ENCODE measurements at regions not wholly inside any gene's neighbourhood (a gene's known extent, or its start where the extent isn't known, plus 50 kb on each side); places are given as distances from the start of the nearest gene placed in this dataset.
A peak's percentile ranks its signal among the peaks of the same experiment; 100 is the strongest.

DNA sequence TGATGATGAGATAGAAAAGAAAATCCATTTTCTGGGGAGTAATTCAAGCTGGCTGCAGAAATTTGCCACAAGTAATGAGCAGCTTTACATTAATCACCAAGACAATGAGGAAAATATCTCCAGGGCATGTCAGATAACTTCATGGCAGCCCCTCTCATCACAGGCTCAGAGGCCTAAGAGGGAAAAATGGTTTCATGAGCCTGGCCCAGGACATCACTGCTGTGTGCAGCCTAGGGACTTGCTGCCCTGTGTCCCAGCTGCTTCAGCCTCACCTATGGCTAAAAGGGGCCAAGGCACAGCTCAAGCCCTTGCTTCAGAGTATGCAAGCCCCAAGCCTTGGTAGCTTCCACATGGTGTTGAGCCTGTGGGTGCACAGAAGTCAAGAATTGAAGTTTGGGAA is 161.7 kb downstream of the OPA1 start:
- H3K36me3 ChIP-seq (ENCODE audit: control insufficient read depth in 5 of 5, insufficient read depth in 5 of 5, low read length in 5 of 5), result no peaks in the 10 kb centered on the region
- H3K9me3 ChIP-seq (ENCODE audit: control insufficient read depth in 5 of 5, low read length in 5 of 5), result peaks cover 8 to 21% (median 17%) of the 10 kb centered on the region in 5 donors
- no peaks in the 10 kb centered on the region for H3K4me1 ChIP-seq (ENCODE audit: control insufficient read depth in 5 of 5, insufficient read depth in 5 of 5, low read length in 5 of 5)
- no peak overlapping the region for H3K4me3 ChIP-seq (ENCODE audit: low read depth in 1 of 5, low read length in 5 of 5)
- H3K27ac ChIP-seq (ENCODE audit: low read depth, low read length), result no peak overlapping the region
- no peaks in the 10 kb centered on the region for H3K27me3 ChIP-seq (ENCODE audit: control insufficient read depth in 5 of 5, insufficient read depth in 4 of 5, low read length in 5 of 5)
- H3K9ac ChIP-seq (ENCODE audit: low read length in 5 of 5), result no peak overlapping the region

DNA sequence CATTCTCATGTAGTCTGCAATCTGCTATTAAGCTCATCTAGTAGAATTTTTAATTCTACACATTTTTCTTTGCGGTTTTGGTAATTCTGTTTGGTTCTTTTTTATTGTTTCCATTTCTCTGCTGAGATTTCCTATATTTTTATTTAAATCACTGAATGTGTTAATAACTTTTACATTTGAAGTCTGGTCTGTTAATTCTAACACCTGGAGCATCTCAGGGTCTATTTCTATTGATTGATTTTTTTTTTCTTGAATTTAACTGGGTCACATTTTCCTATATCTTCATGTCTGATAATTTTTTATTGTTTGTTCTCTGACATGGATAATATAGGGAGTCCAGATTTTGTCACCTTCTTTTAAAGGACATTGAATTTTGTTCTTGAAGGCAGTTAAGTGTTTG is 163.5 kb downstream of the OPA1 start:
- Histone ChIP-seq H3K9ac (ENCODE audit: low read length in 5 of 5) (no peak overlapping the region), H3K27me3 (ENCODE audit: control insufficient read depth in 5 of 5, insufficient read depth in 4 of 5, low read length in 5 of 5) (no peaks in the 10 kb centered on the region), H3K9me3 (ENCODE audit: control insufficient read depth in 5 of 5, low read length in 5 of 5) (peaks cover 8 to 21% (median 17%) of the 10 kb centered on the region in 5 donors), H3K4me3 (ENCODE audit: low read depth in 1 of 5, low read length in 5 of 5) (no peak overlapping the region), H3K36me3 (ENCODE audit: control insufficient read depth in 5 of 5, insufficient read depth in 5 of 5, low read length in 5 of 5) (no peaks in the 10 kb centered on the region), H3K4me1 (ENCODE audit: control insufficient read depth in 5 of 5, insufficient read depth in 5 of 5, low read length in 5 of 5) (no peaks in the 10 kb centered on the region), H3K27ac (ENCODE audit: low read depth, low read length) (no peak overlapping the region)

DNA sequence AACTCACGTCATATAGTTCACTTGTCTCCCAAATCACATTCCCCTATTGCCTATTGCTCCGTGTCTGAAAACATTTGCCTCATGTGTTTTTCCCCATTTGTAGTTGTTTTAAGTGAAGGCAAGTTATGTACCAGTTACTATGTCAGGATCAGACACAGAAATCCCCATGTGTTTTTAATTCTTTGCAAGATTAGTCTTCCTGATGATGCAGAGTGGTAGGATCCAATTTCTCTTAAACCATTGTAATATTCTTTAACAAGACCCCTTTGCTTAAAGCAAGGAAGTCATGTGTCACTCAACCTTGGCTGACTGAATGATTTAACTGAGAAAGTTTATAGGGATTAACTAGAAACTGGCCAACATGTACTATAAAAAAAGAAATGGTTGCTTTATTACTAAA is 164.4 kb downstream of the OPA1 start:
- Histone ChIP-seq H3K4me3 (ENCODE audit: low read depth in 1 of 5, low read length in 5 of 5) (peak overlapping the region in 1 of 5 donors; percentile 7), H3K36me3 (ENCODE audit: control insufficient read depth in 5 of 5, insufficient read depth in 5 of 5, low read length in 5 of 5) (no peaks in the 10 kb centered on the region), H3K27me3 (ENCODE audit: control insufficient read depth in 5 of 5, insufficient read depth in 4 of 5, low read length in 5 of 5) (no peaks in the 10 kb centered on the region), H3K9me3 (ENCODE audit: control insufficient read depth in 5 of 5, low read length in 5 of 5) (peaks cover 8 to 21% (median 17%) of the 10 kb centered on the region in 5 donors), H3K9ac (ENCODE audit: low read length in 5 of 5) (no peak overlapping the region), H3K27ac (ENCODE audit: low read depth, low read length) (no peak overlapping the region), H3K4me1 (ENCODE audit: control insufficient read depth in 5 of 5, insufficient read depth in 5 of 5, low read length in 5 of 5) (peaks cover 0 to 6% (median 0%) of the 10 kb centered on the region in 5 donors)

DNA sequence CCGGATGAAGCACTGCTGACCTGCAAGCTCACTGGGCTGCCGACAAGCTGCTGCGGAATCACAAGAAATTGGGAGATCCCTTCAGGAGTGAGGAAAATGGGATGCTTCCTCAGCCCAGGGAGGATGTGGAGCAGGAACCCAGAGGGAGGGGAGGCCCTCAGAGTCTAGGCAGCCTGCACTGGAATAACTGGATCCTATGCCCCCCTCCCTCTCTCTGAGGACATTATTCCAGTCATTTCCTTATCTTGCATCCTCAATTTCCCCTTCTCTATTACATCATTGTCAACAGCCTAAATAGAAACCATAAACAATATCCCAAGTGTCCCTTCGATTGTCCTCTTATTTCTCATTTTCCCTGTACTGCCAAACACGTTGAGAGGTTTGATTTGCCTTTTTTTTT is 169.0 kb downstream of the OPA1 start:
- H3K27me3 ChIP-seq (ENCODE audit: control insufficient read depth in 5 of 5, insufficient read depth in 4 of 5, low read length in 5 of 5), result no peaks in the 10 kb centered on the region
- no peak overlapping the region for H3K27ac ChIP-seq (ENCODE audit: low read depth, low read length)
- H3K9ac ChIP-seq (ENCODE audit: low read length in 5 of 5), result no peak overlapping the region
- H3K36me3 ChIP-seq (ENCODE audit: control insufficient read depth in 5 of 5, insufficient read depth in 5 of 5, low read length in 5 of 5), result no peaks in the 10 kb centered on the region
- no peak overlapping the region for H3K4me3 ChIP-seq (ENCODE audit: low read depth in 1 of 5, low read length in 5 of 5)
- peaks cover 0 to 6% (median 0%) of the 10 kb centered on the region in 5 donors for H3K4me1 ChIP-seq (ENCODE audit: control insufficient read depth in 5 of 5, insufficient read depth in 5 of 5, low read length in 5 of 5)
- peaks cover 3 to 14% (median 7%) of the 10 kb centered on the region in 5 donors for H3K9me3 ChIP-seq (ENCODE audit: control insufficient read depth in 5 of 5, low read length in 5 of 5)

DNA sequence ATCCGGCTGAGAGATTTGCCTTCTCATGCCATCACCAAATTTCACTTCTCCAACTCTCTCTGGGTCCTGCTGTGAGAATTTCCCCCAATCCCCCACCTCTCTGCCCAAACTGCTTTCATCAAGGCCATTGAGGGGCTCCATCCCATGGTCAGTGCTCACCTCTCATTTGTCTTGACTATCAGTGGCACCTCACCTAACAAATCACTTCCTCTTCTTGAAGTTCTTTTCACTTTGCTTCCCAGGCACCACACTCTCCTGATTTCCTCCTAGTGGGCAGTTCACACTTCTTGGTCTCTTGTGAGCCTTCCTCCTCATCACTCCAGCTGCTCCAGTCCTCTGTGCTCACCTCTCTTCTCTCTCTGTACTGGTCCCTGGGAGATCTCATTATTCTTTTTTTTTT is 169.6 kb downstream of the OPA1 start:
- Histone ChIP-seq H3K27me3 (ENCODE audit: control insufficient read depth in 5 of 5, insufficient read depth in 4 of 5, low read length in 5 of 5) (no peaks in the 10 kb centered on the region), H3K9ac (ENCODE audit: low read length in 5 of 5) (no peak overlapping the region), H3K27ac (ENCODE audit: low read depth, low read length) (no peak overlapping the region), H3K4me3 (ENCODE audit: low read depth in 1 of 5, low read length in 5 of 5) (no peak overlapping the region), H3K9me3 (ENCODE audit: control insufficient read depth in 5 of 5, low read length in 5 of 5) (peaks cover 0 to 7% (median 2%) of the 10 kb centered on the region in 5 donors), H3K36me3 (ENCODE audit: control insufficient read depth in 5 of 5, insufficient read depth in 5 of 5, low read length in 5 of 5) (no peaks in the 10 kb centered on the region), H3K4me1 (ENCODE audit: control insufficient read depth in 5 of 5, insufficient read depth in 5 of 5, low read length in 5 of 5) (peaks cover 0 to 6% (median 0%) of the 10 kb centered on the region in 5 donors)

DNA sequence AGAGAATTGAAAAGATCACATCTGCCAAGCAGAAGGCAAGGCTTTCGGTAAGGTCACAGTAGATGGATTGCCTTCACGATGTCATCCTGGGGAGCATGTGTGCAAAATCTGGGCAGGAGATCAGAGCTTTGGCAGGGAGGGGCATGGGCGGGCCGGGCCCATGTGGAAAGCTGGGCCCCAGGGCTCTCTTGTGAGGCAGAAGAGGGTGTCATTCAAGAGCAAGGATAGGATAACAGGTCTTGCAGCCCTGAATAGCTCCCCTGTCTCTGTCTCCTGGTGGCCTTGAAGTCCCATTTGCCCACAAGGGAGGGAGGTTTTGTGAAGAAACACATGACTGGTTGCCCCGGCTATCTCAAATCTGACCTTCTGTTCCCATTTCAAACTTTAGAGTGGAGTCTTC is 172.0 kb downstream of the OPA1 start:
- no peaks in the 10 kb centered on the region for H3K36me3 ChIP-seq (ENCODE audit: control insufficient read depth in 5 of 5, insufficient read depth in 5 of 5, low read length in 5 of 5)
- H3K27me3 ChIP-seq (ENCODE audit: control insufficient read depth in 5 of 5, insufficient read depth in 4 of 5, low read length in 5 of 5), result no peaks in the 10 kb centered on the region
- H3K9ac ChIP-seq (ENCODE audit: low read length in 5 of 5), result no peak overlapping the region
- no peak overlapping the region for H3K4me3 ChIP-seq (ENCODE audit: low read depth in 1 of 5, low read length in 5 of 5)
- H3K27ac ChIP-seq (ENCODE audit: low read depth, low read length), result no peak overlapping the region
- no peaks in the 10 kb centered on the region for H3K9me3 ChIP-seq (ENCODE audit: control insufficient read depth in 5 of 5, low read length in 5 of 5)
- H3K4me1 ChIP-seq (ENCODE audit: control insufficient read depth in 5 of 5, insufficient read depth in 5 of 5, low read length in 5 of 5), result peaks cover 0 to 6% (median 0%) of the 10 kb centered on the region in 5 donors

DNA sequence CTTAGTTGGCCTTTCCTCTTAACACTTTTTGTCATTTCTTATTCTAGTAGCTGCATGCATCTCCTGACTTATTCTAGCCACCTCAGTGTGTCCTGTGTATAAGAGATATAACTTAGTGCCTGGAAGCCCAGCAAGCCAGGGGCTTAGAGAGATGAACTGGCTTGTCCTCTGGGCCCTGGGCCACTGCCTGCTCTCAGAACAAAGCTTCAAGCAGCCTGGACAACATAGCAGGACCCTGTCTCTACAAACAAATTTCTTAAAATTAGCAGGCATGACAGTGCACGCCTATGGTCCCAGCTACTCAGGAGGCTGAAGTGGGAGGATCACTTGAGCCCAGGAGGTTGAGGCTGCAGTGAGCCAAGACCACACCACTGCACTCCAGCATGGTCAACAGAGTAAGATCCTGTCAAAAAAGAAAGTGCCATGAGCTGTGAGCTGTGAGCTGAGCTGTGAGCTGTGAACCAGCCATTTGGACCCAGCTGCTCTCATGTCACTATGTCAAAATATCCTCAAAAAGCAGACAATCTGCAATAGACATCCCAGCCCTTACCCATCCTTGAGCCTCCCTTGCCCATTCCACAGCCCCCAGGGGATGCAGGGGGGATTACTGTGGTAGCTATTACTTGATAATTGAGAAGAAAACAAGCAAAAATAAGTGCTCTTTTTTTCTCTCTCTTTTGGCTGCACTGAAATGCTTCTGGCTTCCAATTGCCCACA is 174.5 kb downstream of the OPA1 start:
- Histone ChIP-seq H3K4me3 (ENCODE audit: low read depth in 1 of 5, low read length in 5 of 5) (no peak overlapping the region), H3K27ac (ENCODE audit: low read depth, low read length) (no peak overlapping the region), H3K27me3 (ENCODE audit: control insufficient read depth in 5 of 5, insufficient read depth in 4 of 5, low read length in 5 of 5) (no peaks in the 10 kb centered on the region), H3K4me1 (ENCODE audit: control insufficient read depth in 5 of 5, insufficient read depth in 5 of 5, low read length in 5 of 5) (no peaks in the 10 kb centered on the region), H3K36me3 (ENCODE audit: control insufficient read depth in 5 of 5, insufficient read depth in 5 of 5, low read length in 5 of 5) (no peaks in the 10 kb centered on the region), H3K9me3 (ENCODE audit: control insufficient read depth in 5 of 5, low read length in 5 of 5) (no peaks in the 10 kb centered on the region), H3K9ac (ENCODE audit: low read length in 5 of 5) (no peak overlapping the region)

DNA sequence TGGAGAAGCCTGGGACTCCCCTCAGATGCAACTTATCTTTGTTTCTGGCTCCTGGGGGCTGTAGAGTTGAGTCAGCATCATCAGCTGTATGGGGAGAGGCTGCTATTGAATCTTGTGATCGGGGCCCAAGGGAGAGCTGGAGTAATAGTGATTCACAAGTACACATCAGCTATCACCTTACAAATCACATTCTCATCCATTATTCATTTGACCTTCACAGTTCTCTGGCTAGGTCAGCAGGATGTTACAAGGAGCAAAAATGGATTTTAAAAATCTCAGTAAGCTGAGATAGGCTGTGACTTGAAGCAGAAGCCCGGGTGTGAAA is 175.0 kb downstream of the OPA1 start:
- no peaks in the 10 kb centered on the region for H3K4me1 ChIP-seq (ENCODE audit: control insufficient read depth in 5 of 5, insufficient read depth in 5 of 5, low read length in 5 of 5)
- H3K9me3 ChIP-seq (ENCODE audit: control insufficient read depth in 5 of 5, low read length in 5 of 5), result no peaks in the 10 kb centered on the region
- no peak overlapping the region for H3K4me3 ChIP-seq (ENCODE audit: low read depth in 1 of 5, low read length in 5 of 5)
- no peak overlapping the region for H3K27ac ChIP-seq (ENCODE audit: low read depth, low read length)
- H3K9ac ChIP-seq (ENCODE audit: low read length in 5 of 5), result no peak overlapping the region
- no peaks in the 10 kb centered on the region for H3K27me3 ChIP-seq (ENCODE audit: control insufficient read depth in 5 of 5, insufficient read depth in 4 of 5, low read length in 5 of 5)
- H3K36me3 ChIP-seq (ENCODE audit: control insufficient read depth in 5 of 5, insufficient read depth in 5 of 5, low read length in 5 of 5), result no peaks in the 10 kb centered on the region

DNA sequence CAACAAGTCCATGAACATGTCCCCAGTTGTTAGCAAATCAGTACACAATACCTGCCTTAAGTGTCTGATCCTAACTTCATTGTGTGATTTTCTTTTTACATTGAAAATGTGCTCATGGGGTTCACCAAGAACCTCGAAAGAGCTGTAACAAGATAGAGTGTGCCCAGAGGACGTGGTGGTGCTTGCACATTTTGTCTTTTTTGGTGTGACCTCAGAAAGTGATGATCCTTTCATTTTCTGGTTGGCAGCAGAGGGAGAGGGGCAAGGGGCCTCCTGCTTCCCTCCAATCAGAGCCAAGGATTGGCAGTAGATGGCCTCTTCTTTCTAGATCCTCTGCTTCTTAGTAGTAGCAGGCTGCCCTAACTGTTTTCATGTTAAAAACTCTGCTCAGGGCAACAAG is 176.4 kb downstream of the OPA1 start:
- Histone ChIP-seq H3K36me3 (ENCODE audit: control insufficient read depth in 5 of 5, insufficient read depth in 5 of 5, low read length in 5 of 5) (no peaks in the 10 kb centered on the region), H3K4me3 (ENCODE audit: low read depth in 1 of 5, low read length in 5 of 5) (no peak overlapping the region), H3K27ac (ENCODE audit: low read depth, low read length) (no peak overlapping the region), H3K27me3 (ENCODE audit: control insufficient read depth in 5 of 5, insufficient read depth in 4 of 5, low read length in 5 of 5) (no peaks in the 10 kb centered on the region), H3K4me1 (ENCODE audit: control insufficient read depth in 5 of 5, insufficient read depth in 5 of 5, low read length in 5 of 5) (no peaks in the 10 kb centered on the region), H3K9me3 (ENCODE audit: control insufficient read depth in 5 of 5, low read length in 5 of 5) (no peaks in the 10 kb centered on the region), H3K9ac (ENCODE audit: low read length in 5 of 5) (no peak overlapping the region)

DNA sequence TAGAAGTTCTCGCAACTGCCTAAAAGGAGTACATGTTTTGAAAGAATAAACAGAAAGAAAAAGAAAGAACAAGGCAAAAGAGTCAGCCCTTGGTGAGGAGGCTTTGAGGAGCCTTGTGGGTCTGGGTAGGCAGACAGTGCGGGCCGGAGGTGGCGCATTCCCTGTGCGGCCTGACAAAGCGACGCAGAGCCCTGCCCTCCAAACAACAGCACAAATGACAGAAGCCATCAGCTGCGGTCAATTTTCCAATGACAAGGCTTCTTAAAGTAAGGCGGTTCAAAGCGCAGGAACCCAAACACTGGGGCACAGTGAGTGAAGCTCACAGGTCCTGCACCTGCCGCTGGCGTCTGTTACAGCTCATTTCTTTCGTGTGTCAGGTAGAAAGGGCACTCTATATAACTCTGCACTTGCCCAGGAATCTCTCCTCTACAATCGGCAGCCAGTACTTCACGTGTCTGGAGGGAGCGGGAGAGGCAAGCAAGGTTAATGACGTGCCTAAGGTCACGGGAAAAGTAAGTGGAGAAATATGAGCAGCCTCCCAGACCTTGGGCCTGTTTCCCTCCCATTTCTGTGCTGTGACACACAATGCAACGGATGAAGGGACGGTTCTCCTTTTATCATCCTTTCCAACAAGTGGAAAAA is 178.1 kb downstream of the OPA1 start:
- no peak overlapping the region for H3K4me3 ChIP-seq (ENCODE audit: low read depth in 1 of 5, low read length in 5 of 5)
- H3K9me3 ChIP-seq (ENCODE audit: control insufficient read depth in 5 of 5, low read length in 5 of 5), result no peaks in the 10 kb centered on the region
- H3K27me3 ChIP-seq (ENCODE audit: control insufficient read depth in 5 of 5, insufficient read depth in 4 of 5, low read length in 5 of 5), result peaks cover 0 to 5% (median 0%) of the 10 kb centered on the region in 5 donors
- H3K36me3 ChIP-seq (ENCODE audit: control insufficient read depth in 5 of 5, insufficient read depth in 5 of 5, low read length in 5 of 5), result no peaks in the 10 kb centered on the region
- H3K27ac ChIP-seq (ENCODE audit: low read depth, low read length), result no peak overlapping the region
- no peak overlapping the region for H3K9ac ChIP-seq (ENCODE audit: low read length in 5 of 5)
- no peaks in the 10 kb centered on the region for H3K4me1 ChIP-seq (ENCODE audit: control insufficient read depth in 5 of 5, insufficient read depth in 5 of 5, low read length in 5 of 5)
